ENCODE measurements at regions not wholly inside any gene's neighbourhood (a gene's known extent, or its start where the extent isn't known, plus 50 kb on each side); places are given as distances from the start of the nearest gene placed in this dataset.

GRCh38 chr22:22737590-22737989 lies 93.2 kb downstream of the GGTLC2 start:
- DNase-seq (ENCODE audit: low spot score), result no peak
- no peak for TF ChIP-seq CTCF (IDR thresholded peaks at IDR 0.05; ENCODE audit: borderline replicate concordance, control extremely low read depth, extremely low read depth, insufficient read depth, missing control alignments)
- in situ Hi-C loops (cut with MboI; ENCODE audit: low sequenced_read_pairs, unreplicated experiment), result no loop called here

- no peak for TF ChIP-seq CTCF (IDR thresholded peaks at IDR 0.05; ENCODE audit: borderline replicate concordance, control extremely low read depth, extremely low read depth, insufficient read depth, missing control alignments)
- DNase-seq (ENCODE audit: low spot score), result no peak
Observed at GRCh38 chr22:22738959-22739585, 94.7 kb downstream of the GGTLC2 start.

GRCh38 chr22:22740560-22741276 lies 96.3 kb downstream of the GGTLC2 start:
- in situ Hi-C loops (cut with MboI; ENCODE audit: low sequenced_read_pairs, unreplicated experiment), result no loop called here
- DNase-seq (ENCODE audit: low spot score), result no peak
- no peak for TF ChIP-seq CTCF (IDR thresholded peaks at IDR 0.05; ENCODE audit: borderline replicate concordance, control extremely low read depth, extremely low read depth, insufficient read depth, missing control alignments)

More at GRCh38 chr22:22738959-22739585, 94.7 kb downstream of the GGTLC2 start:
- in situ Hi-C loops (cut with MboI; ENCODE audit: low sequenced_read_pairs, unreplicated experiment), result no loop called here

GRCh38 chr22:22741843-22742242 lies 97.4 kb downstream of the GGTLC2 start:
- in situ Hi-C loops (cut with MboI; ENCODE audit: low sequenced_read_pairs, unreplicated experiment), result no loop called here
- no peak for DNase-seq (ENCODE audit: low spot score)
- TF ChIP-seq CTCF (IDR thresholded peaks at IDR 0.05; ENCODE audit: borderline replicate concordance, control extremely low read depth, extremely low read depth, insufficient read depth, missing control alignments), result no peak

- in situ Hi-C loops (cut with MboI; ENCODE audit: low sequenced_read_pairs, unreplicated experiment), result no loop called here
- TF ChIP-seq CTCF (IDR thresholded peaks at IDR 0.05; ENCODE audit: borderline replicate concordance, control extremely low read depth, extremely low read depth, insufficient read depth, missing control alignments), result no peak
- no peak for DNase-seq (ENCODE audit: low spot score)
Observed at GRCh38 chr22:22742641-22743040, 98.2 kb downstream of the GGTLC2 start.

- no peak for DNase-seq (ENCODE audit: low spot score)
- TF ChIP-seq CTCF (IDR thresholded peaks at IDR 0.05; ENCODE audit: borderline replicate concordance, control extremely low read depth, extremely low read depth, insufficient read depth, missing control alignments), result no peak
- in situ Hi-C loops (cut with MboI; ENCODE audit: low sequenced_read_pairs, unreplicated experiment), result no loop called here
Observed at GRCh38 chr22:22743128-22743760, 98.8 kb downstream of the GGTLC2 start.

Measured in GM13976 (cell line).